Brain microvascular endothelial cell (primary cell): ENCODE measurements at regions not wholly inside any gene's neighbourhood (a gene's known extent, or its start where the extent isn't known, plus 50 kb on each side); places are given as distances from the start of the nearest gene placed in this dataset.
"Not testable (repeated sequence)": the region's sequence is repeated elsewhere in the genome, so short reads cannot be mapped to it uniquely, and the experiment has no call there.

Source experiments
- DNase-seq: peaks from one replicate; pipeline ENCODE4 v3.0.0-alpha.2; 2020
- H3K27ac ChIP-seq: fragments of 250-450 bp; sonication (Bioruptor Pico); 2 replicates; pipeline ENCODE4 v1.5.1; 2020; ENCODE audit warnings: mild to moderate bottlenecking, moderate library complexity
- H3K27me3 ChIP-seq: fragments of 250-450 bp; sonication (Bioruptor Pico); replicated peaks from 2 replicates; pipeline ENCODE4 v1.5.1; 2020; ENCODE audit warnings: mild to moderate bottlenecking
- H3K36me3 ChIP-seq: fragments of 250-450 bp; sonication (Bioruptor Pico); replicated peaks from 2 replicates; pipeline ENCODE4 v1.5.1; 2020; ENCODE audit warnings: mild to moderate bottlenecking
- H3K4me3 ChIP-seq: 2 replicates; pipeline ENCODE4 v1.5.1; 2011; ENCODE audit warnings: low read depth, mild to moderate bottlenecking, control low read depth, low read length, moderate library complexity
- in situ Hi-C: cut with HindIII; loops from 2 replicates; pipeline ENCODE4 v1.10.0; 2017; ENCODE audit warnings: low sequenced_read_pairs, low pct_ligation_motif_present
- TF ChIP-seq, protein P1 (sequence below): IDR thresholded peaks from 2 replicates; pipeline ENCODE4 v1.5.1; 2011; ENCODE audit warnings: low read depth, mild to moderate bottlenecking, moderate library complexity, low read length, control low read depth, inconsistent platforms; ENCODE audit errors: missing control alignments

DNA sequence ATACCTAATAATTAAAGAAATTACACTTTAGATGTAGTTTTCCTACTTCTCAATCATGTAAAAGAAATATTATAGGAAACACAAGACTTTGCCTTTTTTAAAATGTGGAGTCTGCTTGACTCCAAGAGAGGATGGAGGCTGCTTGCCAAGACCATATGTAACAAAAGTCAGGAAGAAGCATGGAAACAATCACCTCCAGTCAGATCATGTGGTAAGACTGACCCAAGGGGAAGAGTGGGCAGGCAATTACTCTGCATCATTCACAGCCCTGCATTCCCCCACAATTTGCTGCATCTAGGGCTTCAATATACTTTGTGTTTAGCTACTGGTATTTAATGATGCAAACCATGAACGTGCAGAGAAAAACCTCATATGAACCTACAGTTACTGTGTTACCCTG is 78.0 kb upstream of the RXFP1 start:
- Histone ChIP-seq H3K27ac (no peak overlapping the region), H3K4me3 (no peak overlapping the region), H3K36me3 (no peaks in the 10 kb centered on the region), H3K27me3 (no peaks in the 10 kb centered on the region)
- TF ChIP-seq, protein P1, sequence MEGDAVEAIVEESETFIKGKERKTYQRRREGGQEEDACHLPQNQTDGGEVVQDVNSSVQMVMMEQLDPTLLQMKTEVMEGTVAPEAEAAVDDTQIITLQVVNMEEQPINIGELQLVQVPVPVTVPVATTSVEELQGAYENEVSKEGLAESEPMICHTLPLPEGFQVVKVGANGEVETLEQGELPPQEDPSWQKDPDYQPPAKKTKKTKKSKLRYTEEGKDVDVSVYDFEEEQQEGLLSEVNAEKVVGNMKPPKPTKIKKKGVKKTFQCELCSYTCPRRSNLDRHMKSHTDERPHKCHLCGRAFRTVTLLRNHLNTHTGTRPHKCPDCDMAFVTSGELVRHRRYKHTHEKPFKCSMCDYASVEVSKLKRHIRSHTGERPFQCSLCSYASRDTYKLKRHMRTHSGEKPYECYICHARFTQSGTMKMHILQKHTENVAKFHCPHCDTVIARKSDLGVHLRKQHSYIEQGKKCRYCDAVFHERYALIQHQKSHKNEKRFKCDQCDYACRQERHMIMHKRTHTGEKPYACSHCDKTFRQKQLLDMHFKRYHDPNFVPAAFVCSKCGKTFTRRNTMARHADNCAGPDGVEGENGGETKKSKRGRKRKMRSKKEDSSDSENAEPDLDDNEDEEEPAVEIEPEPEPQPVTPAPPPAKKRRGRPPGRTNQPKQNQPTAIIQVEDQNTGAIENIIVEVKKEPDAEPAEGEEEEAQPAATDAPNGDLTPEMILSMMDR: no peak
- in situ Hi-C loops: no loop called here
- no peak for DNase-seq

DNA sequence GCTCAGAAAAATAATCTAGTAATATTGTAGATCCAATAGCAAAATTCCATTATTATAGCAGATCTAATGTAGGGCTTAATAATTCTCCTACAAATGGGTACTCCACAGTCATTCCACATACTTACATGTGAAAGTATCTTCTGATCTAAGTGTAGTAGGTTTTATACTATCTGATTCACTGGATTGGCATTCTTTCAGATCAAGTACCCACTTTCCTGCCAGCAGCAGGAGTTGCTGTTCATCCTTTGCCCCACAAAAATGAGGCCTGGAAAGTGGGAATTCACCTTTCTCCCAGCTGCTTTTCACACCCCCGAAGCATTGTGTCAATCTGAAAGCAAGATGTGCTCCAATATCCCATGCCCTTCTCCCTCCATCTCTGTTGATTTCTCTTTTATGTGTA is 77.1 kb upstream of the RXFP1 start:
- H3K27me3 ChIP-seq: no peaks in the 10 kb centered on the region
- in situ Hi-C loops: no loop called here
- TF ChIP-seq, protein P1: no peak
- no peaks in the 10 kb centered on the region for H3K36me3 ChIP-seq
- no peak overlapping the region for H3K4me3 ChIP-seq
- no peak for DNase-seq
- no peak overlapping the region for H3K27ac ChIP-seq

DNA sequence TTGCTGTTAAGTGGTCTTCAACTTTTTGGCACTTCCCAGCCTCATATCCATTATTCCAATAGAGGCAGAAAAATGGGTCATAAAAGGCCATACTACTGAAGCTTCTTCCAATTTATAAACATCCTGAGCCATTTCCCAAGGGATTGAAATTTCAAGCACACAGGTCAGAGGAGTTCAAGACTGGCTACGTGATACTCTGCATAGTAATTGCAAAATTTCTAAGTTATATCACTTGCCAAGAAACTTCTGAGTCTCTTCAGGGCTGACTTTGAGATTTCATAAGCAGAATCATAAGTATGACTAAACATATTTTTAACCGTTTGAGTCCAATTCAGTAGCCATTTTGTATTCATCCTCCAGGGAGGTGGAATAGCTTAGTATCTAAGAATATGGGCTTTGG is 75.6 kb upstream of the RXFP1 start:
- peak; percentile 14 for DNase-seq
- in situ Hi-C loops: no loop called here
- Histone ChIP-seq H3K27ac (no peak overlapping the region), H3K4me3 (no peak overlapping the region), H3K27me3 (no peaks in the 10 kb centered on the region), H3K36me3 (no peaks in the 10 kb centered on the region)
- TF ChIP-seq, protein P1: no peak

DNA sequence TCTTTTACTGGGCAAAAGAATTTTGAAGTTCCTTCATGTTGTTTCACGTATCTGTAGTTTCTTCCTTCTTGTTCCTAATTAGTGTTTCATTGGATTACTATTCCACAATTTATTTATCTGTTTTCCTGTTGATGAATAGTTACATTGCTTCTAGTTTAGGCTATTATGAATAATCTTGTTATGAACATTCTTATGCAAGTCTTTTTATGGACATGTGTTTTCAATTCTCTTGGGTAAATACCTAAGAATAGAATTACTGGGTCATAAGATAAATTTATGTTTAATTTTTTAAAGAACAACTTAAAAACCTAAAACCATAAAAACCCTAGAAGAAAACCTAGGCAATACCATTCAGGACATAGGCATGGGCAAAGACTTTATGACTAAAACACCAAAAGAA is 70.9 kb upstream of the RXFP1 start:
- TF ChIP-seq, protein P1: no peak
- Histone ChIP-seq H3K4me3 (no peak overlapping the region), H3K27me3 (no peaks in the 10 kb centered on the region), H3K36me3 (no peaks in the 10 kb centered on the region), H3K27ac (no peak overlapping the region)
- no peak for DNase-seq
- in situ Hi-C loops: no loop called here

DNA sequence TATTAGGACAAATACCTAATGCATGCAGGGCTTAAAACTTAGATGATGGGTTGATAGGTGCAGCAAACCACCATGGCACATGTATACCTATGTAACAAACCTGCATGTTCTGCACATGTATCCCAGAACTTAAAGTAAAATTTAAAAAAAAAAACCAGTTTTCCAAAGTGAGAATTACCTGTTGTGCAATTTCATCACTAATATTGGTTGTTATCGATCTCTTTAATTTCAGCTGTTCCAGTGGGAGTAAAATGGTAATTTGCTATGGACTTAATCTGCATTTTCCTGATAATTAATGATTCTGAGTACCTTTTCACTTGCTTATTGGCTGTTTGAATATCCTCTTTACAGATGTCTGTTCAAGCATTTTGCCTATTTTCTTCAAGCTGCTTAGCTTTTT is 69.6 kb upstream of the RXFP1 start:
- H3K4me3 ChIP-seq, in situ Hi-C loops, H3K27me3 ChIP-seq, DNase-seq, H3K27ac ChIP-seq, H3K36me3 ChIP-seq: not testable (repeated sequence)

DNA sequence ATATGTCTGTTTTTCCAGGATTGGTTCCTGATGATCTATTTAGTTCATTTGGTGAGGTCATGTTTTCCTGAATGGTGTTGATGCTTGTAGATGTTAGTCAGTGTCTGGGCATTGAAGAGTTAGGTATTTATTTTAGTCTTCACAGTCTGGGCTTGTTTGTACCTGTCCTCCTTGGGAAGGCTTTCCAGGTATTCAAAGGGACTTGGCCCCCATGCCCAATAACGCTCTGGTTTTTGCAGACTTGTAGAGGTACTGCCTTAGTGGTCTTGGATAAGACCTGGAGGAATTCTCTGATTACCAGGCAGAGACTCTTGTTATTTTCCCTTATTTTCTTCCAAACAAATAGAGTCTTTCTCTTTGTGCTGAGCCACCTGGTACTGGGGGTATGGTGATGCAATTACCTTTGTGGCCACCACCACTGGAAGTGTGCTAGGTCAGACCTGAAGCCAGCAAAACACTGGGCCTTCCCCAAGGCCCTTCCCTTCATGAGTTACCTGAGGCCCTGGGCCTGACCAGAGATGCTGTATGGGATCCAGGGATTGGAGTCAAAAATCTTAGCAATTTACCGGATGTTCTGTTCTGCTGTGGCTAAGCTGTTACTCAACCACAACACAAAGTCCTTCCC is 63.3 kb upstream of the RXFP1 start:
- H3K27me3 ChIP-seq: no peaks in the 10 kb centered on the region
- TF ChIP-seq, protein P1: no peak
- in situ Hi-C loops: no loop called here
- H3K36me3 ChIP-seq: no peaks in the 10 kb centered on the region
- H3K27ac ChIP-seq: no peak overlapping the region
- DNase-seq: no peak
- no peak overlapping the region for H3K4me3 ChIP-seq
